NCI-H1417 (cell line): ENCODE measurements at regions not wholly inside any gene's neighbourhood (a gene's known extent, or its start where the extent isn't known, plus 50 kb on each side); places are given as distances from the start of the nearest gene placed in this dataset.
A peak's percentile ranks its signal among the peaks of the same experiment; 100 is the strongest.
"Not testable (repeated sequence)": the region's sequence is repeated elsewhere in the genome, so short reads cannot be mapped to it uniquely, and the experiment has no call there.

Experiments
- DNase-seq, 3 experiments: peaks; one replicate each; lab custom pipeline; 2025; lab: John Stamatoyannopoulos, UW

DNA sequence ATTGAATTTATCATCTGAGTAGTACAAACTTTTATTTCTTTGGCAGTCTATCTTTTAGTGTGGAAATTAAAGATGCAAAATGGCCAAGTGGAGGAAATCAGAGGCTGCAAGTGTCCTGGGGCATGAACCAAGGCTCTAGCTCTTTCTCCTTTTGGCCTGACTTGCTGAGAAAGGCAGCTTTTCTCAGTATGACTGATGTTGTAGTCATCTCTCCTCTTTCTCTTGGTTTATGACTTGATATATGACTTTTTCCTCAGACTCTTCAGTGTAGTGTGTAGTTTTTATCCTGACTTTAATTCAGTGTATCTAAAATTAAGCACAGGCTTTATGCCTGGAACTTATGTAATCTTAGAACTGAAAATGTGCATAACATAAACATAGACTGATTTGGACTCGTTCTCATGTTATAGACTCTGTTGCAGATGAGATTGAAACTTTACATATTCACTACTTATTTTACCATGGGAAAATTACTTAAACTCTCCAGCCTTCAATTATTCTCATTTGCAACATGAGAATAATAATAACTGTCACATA, 65.7 kb downstream of the SLITRK5 start:
- DNase-seq, result no peak

DNA sequence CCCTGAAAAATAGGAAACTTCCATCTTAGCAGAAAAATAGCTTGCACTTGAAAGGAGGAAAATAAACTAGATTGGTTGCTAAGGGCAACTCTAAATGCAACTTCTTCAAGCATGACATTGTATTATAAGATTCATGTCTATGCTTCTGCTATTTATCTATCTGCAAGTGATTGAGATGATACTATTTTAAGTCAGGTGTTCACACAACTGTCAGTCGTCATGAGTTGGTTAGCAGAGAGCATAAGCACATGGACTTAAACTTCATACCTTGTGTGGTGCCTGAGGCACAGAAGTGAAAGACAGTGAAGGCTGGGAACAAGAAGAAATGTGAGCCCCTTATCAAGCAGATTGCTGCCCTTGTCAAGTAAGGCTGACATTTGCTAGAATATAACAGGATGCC, 82.9 kb downstream of the SLITRK5 start:
- peak in 1 of 3 experiments; percentile 20 for DNase-seq

DNA sequence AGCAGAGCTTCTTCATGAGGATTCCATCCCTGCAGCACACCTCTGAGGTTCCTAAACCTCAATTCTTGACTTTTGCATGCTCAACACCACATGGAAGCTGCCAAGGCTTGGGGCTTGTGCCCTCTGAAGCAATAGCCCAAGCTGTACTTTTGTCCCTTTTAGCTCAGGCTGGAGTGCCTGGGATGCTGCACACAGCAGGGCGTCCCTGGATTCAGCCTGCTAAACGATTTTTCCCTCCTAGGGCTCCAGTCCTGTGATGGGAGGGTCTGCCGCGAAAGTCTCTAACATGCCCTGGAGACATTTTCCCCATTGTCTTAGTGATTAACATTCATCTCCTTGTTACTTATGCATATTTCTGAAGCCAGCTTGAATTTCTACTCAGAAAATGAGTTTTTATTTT, 98.3 kb downstream of the SLITRK5 start:
- DNase-seq, result no peak

DNA sequence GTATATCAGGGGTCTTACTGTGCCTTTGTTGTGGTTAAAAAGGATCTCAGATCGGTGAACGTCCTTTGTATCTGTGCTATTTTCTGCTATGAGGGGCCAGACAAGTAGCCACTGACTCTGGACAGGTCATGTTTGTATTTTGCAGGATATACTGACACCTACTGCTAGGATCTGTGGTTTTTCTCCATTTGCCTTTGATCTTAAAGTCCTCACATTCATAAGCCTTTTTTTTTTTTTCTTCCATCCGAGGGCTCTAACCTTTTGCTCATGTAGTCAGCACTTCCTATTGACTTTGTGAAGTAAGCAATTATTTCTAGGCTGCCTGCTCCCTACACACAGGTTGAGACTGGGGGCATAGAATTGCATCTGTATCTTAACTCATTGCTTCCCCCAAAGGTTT, 106.2 kb downstream of the SLITRK5 start:
- peak in 1 of 3 experiments; percentile 22 for DNase-seq

DNA sequence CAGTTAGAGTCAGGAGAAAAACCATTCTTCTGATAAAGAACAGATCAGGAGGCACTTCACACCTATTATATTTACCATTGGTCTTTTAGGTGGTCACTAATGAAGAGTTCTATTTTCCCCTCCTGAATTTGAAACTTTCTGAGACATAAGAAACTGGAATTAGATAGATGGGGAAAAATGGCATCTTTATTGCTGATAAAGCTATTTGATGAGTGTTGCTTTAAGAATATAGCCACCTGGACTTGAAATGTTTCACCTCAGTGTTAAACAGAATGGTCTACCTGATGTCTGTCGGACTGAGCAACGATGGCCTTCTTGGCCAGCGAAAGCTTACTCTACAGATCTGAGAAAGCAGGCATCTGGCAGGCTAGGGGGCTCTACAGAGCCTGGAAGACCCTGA, 107.0 kb downstream of the SLITRK5 start:
- no peak for DNase-seq

DNA sequence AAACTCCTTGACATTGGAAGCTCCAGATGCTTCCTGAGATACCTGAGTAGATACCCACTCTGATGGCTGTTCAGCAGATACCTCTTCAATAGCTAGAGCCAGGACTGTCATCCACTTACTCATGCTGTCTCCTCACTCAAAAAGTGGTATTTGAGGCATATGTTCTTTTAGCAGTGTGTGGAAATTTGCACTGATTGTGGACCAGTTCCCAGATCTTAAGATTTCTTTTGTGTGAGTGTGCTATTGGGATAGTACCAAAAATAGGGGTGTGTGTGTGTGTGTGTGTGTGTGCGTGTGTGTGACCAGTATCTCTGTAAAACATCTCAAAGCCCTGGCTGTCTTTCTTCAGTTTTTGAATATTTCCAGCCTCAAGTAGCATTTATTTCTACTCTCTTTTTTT, 108.3 kb downstream of the SLITRK5 start:
- DNase-seq, result no peak

DNA sequence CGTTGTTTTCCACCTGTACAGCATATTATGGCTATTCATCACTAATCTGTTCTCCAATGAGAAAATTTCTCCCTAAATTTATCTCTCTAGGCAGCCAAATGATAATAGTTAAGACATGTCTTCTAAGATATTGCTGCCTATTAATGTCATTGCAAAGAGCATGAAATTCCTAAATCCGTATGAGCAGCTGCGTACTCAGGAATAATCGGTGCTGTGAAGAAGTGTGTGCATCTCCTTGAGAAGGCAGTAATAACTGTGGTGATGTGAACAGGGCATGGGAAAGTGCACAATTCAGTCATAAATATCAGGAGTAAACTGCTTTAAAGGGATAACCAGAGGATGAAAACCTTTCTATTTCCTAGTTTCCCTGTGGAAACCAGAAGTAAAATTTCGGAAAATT, 112.2 kb downstream of the SLITRK5 start:
- DNase-seq, result no peak

DNA sequence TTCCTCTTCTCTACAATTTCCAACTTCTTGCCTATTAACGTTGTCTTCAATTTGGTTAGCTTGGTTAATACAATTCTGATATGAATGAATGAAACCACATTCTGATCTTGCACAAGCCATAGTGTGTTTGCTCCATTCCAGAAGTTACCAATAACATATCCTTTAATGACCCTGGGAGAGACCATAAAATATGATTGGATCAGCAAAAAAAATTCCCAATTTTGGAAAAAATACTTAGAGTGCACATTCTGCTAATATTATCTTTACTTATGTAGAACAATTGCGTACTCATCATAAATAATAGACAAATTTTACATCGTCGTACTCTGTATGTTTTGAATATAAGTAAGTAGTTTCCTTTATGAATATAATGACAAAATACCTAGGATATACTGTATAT, 117.2 kb downstream of the SLITRK5 start:
- DNase-seq, result no peak

DNA sequence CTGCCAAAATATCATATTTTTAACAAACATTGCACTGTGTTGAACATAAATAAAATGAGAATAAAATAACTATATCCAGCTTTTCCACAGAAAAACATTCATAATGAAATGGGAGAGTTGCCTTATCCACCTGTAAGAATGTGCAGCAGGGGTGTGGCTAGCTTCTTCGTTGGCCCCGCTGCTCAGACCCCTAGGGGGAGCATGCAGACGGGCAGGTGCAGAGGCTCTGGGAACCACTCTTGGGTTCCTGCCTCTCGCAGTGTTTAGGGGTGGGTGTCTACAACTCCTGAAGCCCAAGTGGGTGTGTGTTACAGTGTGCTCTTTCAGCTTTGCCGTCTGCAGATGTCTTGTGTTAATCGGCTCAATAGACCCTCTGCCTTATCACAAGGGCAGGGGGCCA, 121.7 kb downstream of the SLITRK5 start:
- no peak for DNase-seq

DNA sequence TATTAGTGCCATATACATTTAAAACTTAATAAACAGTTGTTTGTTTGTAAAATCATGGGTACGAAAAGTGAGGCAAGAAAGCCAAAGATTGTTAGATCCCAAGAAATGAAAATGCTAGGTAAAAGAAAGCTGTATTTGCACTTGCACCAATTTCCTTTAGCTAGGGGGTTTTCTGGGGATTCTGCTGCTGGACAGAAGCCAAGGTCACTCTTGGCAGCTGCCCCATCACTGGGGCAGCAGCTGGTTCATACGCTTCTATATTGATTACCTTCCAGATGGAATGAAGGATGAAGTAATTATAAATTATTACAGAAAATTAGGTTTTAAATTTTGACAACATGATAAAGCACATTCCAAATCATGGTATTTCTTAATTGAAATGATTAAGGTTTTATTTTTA, 127.4 kb downstream of the SLITRK5 start:
- DNase-seq, result peak in 2 of 3 experiments; percentile 6 to 70

DNA sequence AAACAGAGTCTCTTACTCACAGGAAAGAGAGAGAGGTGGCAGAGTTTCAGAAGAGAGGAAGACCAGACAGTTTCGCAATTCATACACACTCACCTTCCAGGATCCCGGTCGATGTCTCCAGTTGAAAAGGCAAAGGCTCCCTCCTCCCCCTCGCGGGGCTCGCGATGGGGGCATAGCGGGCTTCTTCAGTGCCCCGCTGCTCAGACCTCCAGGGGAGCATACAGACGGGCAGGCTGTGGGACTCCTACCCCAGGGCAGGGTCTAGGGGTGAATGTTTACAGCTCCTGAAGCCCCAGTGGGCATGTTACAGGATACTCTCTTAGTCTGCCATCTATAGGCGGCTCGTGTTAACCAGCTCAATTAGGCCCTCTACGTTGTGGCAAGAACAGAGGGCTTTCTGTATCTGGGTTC, 139.2 kb downstream of the SLITRK5 start:
- peak in 1 of 3 experiments; percentile 19 for DNase-seq

DNA sequence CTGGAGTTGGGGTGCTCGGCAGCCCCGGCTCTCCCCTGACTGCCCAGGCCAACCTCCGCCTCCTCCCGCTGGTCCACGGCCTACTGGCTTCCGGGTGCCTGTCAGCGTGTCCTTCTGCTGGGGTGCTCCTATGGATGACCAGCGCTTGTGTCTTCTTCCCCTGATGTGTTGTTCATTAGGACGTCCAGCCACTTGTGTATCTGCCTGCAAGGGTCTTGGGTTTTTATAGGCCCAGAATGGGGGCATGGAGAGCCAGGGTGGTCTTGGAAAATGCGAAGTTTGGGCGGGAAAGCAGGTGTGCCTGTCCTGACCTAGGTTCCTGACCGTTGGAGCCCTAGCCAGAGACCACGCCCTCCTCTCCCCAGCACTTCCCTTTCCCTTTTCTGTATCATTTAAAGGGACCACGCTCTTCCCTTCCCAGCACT, 139.8 kb downstream of the SLITRK5 start:
- DNase-seq, result no peak

DNA sequence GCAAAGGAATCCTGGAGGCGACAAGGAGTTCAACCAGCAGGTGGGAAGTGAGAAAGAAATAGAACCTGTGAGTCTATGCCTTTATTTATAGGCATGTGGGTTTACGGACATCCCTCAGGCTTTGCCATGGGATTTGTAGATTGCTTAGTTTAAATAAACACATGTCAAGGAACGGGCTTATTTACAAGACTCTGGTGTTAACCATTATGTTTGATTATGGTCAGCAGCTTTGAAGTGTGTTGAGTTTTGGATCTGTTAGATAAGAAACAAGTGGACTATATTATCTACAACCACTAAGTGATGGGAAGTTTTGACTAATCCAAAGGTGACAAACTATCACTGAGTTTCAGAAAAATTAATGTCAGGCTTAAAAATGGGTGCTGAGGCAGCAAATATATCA, 143.2 kb downstream of the SLITRK5 start:
- DNase-seq, result no peak

DNA sequence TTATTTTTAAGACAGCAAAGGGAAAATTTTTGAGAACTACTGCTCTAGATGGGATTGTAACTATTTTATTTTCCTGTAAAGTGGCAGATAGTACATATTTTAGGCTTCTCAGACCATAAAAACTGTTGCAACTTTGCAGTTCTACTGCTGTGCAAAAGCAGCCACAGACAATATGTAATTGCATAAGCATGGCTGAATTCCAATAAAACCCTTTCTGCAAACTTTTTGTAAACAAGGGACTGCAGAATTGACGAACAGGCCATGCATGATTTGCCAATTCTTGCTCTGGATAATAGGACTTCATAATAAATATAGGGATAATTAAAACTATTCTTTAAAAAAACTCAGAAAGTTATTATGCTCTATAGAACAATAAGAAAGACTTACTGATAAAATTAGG, 149.1 kb downstream of the SLITRK5 start:
- no peak for DNase-seq

DNA sequence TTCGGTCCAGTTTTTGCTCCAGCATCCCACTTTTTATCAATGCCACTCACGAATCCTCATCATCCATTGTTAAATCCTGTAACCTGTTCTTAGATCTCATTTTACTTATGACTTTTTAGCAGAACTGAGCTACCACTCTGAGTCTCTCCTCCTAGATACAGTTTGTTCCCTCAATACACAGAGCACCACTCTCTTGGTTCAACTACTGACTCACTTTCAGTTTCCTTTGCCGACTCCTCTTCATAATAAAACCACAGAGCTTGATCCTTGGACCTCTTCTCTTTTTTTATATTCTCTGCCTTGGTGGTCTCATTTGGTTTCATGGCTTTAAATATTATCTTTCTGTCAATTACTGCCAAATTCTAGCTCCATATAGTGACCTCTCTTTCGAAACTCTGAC, 150.3 kb downstream of the SLITRK5 start:
- no peak for DNase-seq

DNA sequence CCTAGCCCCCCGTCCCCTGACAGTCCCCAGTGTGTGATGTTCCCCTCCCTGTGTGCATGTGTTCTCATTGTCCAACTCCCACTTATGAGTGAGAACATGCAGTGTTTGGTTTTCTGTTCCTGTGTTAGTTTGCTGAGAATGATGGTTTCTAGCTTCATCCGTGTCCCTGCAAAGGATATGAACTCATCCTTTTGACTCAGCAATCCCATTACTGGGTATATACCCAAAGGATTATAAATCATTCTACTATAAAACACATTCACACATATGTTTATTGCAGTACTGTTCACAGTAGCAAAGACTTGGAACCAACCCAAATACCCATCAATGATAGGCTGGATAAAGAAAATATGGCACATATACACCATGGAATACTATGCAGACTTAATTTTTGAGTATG, 155.1 kb downstream of the SLITRK5 start:
- DNase-seq, result not testable (repeated sequence)

DNA sequence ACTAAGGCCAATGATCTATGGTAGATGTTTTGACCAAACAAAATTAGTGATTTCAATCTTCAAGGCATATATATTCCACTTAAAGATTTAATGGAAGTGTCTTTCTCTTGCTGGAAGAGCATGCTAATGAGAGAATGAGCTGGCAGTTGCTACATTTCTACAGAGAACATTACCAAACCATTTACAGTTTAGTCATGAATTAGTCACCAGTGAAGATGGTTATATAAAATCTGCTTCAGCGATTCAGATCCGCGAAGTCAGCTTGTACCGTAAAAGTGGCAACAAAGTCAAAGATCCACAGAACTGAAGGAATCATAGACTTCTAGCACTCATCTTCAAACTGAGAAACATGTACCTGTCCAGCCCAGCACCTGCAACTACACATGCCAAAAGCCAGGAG, 156.3 kb downstream of the SLITRK5 start:
- no peak for DNase-seq

DNA sequence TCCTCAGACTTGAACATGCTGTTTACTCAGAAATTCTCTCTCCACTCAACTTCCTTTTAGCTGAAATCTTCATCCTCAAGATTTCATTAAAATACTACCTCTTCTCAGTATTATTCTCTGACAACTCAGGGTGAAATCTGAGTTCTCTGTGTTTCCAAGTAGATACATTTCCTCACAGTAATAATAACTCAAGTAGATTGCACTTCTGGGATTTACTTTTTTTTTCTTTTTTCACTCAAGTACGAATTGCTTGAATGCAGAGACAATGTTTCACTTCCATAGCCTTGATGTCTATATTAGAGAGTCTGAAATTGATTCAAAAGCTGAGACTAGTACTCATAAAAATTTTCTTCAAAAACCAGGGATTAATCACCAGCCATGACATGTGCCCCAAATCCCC, 166.4 kb downstream of the SLITRK5 start:
- no peak for DNase-seq

DNA sequence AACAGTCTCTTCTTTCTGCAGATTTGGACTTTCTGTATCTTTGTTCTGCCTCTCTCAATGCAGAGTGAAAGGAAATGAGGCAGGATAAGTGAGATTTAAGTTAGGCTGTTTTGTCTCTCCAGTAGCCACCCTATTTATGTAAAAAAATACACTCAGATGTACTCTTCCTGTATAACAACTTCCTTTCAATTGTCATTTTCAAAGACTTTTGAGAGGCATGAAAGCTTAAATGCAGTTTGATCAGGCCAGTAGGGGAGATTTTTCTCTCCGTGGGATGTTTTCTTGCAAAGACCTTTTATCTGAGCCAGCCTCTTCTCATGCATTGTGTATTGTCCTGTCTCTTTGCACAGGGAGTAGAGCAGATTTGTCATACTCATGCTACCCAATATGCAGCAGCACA, 166.8 kb downstream of the SLITRK5 start:
- no peak for DNase-seq

DNA sequence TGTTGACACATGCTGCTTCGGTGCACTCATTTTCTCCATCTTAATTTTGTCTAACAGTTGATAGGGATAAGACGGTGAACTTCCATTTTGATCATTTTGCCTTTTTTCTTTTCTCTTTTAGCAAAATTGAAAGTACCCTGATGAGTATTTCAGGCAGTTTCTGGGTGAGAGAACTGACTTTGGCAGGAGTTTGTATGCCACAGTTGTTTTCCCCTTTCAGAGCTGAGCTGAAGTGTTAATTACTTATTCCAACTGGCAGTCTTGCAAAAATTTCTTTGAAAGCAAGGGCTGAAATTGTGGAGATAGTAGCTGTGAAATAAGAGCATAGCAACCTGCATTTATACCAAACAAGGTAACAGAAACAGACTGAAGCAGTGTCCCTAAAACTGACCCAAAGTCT, 180.2 kb downstream of the SLITRK5 start:
- no peak for DNase-seq

DNA sequence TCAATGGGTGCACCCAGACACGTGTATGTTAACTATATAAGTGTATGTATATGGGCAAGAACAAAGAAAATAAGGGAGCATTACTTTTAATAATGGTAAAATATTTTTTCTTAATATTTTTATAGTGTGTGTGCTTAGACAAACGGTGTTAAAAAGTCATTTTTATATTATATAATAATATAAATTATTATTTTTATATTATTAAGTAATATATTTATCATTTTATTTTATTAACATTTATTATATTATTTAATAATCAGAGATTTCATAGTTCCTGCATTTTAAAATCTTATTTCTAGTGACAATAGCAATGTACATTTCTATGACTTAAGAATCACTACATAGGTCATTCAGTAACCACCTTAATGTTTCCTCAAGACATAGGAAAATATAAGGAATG, 184.4 kb downstream of the SLITRK5 start:
- DNase-seq, result no peak

DNA sequence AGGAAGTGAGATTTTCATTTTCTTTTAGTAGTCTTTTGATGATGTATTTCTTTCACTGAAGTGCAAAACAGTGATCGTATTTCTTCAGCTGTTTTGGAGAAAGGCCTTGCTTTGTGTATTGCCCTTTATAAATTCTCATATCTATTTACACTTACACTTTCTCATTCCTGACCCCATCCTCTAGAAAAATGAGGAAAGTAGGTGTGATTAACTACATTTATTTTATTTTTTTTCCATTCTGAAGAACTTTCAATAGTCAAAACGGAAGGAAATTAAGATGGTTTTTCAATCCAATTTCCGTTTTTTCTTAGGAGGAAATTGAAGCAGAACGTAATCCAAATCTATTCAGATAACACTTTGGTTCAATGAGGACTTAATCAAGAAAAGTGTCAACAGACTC, 188.1 kb downstream of the SLITRK5 start:
- DNase-seq, result no peak

DNA sequence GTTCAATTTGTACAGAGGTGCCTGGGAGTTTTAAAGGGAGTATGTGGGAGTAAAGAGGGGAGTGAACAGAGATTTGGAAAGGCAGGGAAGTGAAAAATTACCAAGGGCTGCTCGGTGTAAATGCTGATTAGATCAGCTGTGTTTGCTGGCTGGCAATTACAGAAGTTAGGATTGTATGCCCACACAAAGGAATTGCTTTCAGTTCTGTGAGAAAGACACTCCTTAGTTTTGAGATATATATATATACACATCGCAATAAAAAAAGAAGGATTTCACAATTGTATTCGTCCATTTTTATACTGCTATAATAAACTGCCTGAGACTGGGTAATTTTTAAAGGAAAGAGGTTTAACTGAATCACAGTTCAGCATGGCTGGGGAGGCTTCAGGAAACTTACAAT, 196.3 kb downstream of the SLITRK5 start:
- DNase-seq, result no peak

DNA sequence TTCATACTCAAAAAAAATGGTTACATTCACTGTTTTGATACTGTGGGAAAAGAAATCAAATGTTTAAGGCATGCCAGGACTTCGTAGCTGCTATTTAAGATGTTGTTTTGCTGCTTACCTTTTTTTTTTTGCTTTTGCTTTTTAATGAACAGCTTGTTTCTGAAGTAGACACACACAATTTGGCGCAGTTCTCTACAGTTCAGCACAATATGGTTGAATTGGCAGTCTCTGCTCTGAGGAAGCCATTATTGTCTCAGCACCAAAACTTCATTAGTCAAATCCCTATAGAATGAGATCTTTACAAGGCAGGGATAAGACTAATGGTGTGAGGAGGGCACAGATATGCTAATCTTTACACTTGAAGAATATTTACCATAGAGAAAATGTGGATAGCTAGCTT, 197.6 kb downstream of the SLITRK5 start:
- DNase-seq, result no peak

DNA sequence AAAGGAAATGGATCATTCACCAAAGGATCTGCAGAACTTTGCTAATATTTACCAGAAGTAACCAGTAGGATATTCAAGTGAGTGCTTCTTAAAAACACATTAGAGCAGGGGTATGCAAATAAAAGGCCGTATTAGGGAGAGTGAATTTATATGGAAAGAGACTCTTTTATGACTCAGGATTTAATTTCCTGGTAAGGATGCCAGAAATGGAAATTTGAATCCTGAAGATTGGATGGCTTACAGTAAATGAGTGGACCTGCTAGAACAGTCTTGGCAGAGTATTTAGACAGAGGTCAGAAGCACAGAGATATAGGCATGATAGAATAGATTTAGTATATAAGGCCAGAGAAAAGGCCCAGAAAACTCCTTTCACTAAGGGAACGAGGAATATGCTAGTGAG, 201.6 kb downstream of the SLITRK5 start:
- DNase-seq, result no peak
